GM23338 (cell line): ENCODE measurements at regions not wholly inside any gene's neighbourhood (a gene's known extent, or its start where the extent isn't known, plus 50 kb on each side); places are given as distances from the start of the nearest gene placed in this dataset.

Experiments used
- ATAC-seq: fragments of 200-7000 bp; cut with Tn5 transposase; 3 replicates; pipeline ENCODE4 v1.9.1; 2020
- DNase-seq: peaks from one replicate; pipeline ENCODE4 v3.0.0-alpha.2; 2015; ENCODE audit warnings: low spot score
- H2AFZ ChIP-seq: fragments of 200-600 bp; sonication (generic); 2 replicates; pipeline ENCODE4 v1.8.0; 2016; ENCODE audit warnings: antibody characterized with exemption, mild to moderate bottlenecking, moderate library complexity
- H3F3A ChIP-seq: fragments of 200-600 bp; sonication (generic); replicated peaks from 2 replicates; pipeline ENCODE4 v1.8.0; 2017; ENCODE audit warnings: antibody characterized with exemption, mixed run types, low read depth
- H3K27ac ChIP-seq: fragments of 200-600 bp; sonication (generic); 2 replicates; pipeline ENCODE4 v1.6.1; 2016; ENCODE audit warnings: low read depth
- H3K27me3 ChIP-seq: fragments of 200-600 bp; sonication (generic); 2 replicates; pipeline ENCODE4 v1.8.0; 2016; ENCODE audit warnings: mild to moderate bottlenecking, mixed run types, moderate library complexity; ENCODE audit not compliant: insufficient read depth
- H3K36me3 ChIP-seq: fragments of 200-600 bp; sonication (generic); 2 replicates; pipeline ENCODE4 v1.8.0; 2016; ENCODE audit warnings: mild to moderate bottlenecking; ENCODE audit not compliant: insufficient read depth
- H3K4me1 ChIP-seq: fragments of 200-600 bp; sonication (generic); 2 replicates; pipeline ENCODE4 v1.8.0; 2016; ENCODE audit warnings: mild to moderate bottlenecking, moderate library complexity; ENCODE audit not compliant: insufficient read depth
- H3K4me2 ChIP-seq: fragments of 200-600 bp; sonication (generic); 2 replicates; pipeline ENCODE4 v1.7.1; 2017; ENCODE audit warnings: mixed run types
- H3K4me3 ChIP-seq: fragments of 200-600 bp; sonication (generic); 2 replicates; pipeline ENCODE4 v1.6.1; 2016; ENCODE audit warnings: mixed run types
- H3K79me2 ChIP-seq: fragments of 200-600 bp; sonication (generic); replicated peaks from 2 replicates; pipeline ENCODE4 v1.8.0; 2017; ENCODE audit warnings: mild to moderate bottlenecking; ENCODE audit not compliant: insufficient read depth
- H3K9me2 ChIP-seq: fragments of 200-600 bp; sonication (generic); 2 replicates; pipeline ENCODE4 v1.8.0; 2017; ENCODE audit not compliant: insufficient read depth
- H4K20me1 ChIP-seq: fragments of 200-600 bp; sonication (generic); replicated peaks from 2 replicates; pipeline ENCODE4 v1.8.0; 2017; ENCODE audit warnings: mild to moderate bottlenecking; ENCODE audit not compliant: insufficient read depth
- H3K27ac Mint-ChIP-seq: 2 replicates; pipeline ENCODE4 v1.8.0; 2020; ENCODE audit warnings: inconsistent platforms, mild to moderate bottlenecking, moderate library complexity, mixed read lengths
- H3K27me3 Mint-ChIP-seq: 3 replicates; pipeline ENCODE4 v1.8.0; 2022; ENCODE audit warnings: low read depth, mild to moderate bottlenecking, moderate library complexity, mixed read lengths, inconsistent platforms; ENCODE audit not compliant: insufficient read depth, poor library complexity
- H3K36me3 Mint-ChIP-seq: 3 replicates; pipeline ENCODE4 v1.8.0; 2021; ENCODE audit warnings: low read depth, mild to moderate bottlenecking, inconsistent platforms, moderate library complexity, mixed read lengths
- H3K4me1 Mint-ChIP-seq: 3 replicates; pipeline ENCODE4 v1.8.0; 2020; ENCODE audit warnings: mild to moderate bottlenecking, inconsistent platforms, mixed read lengths
- H3K4me3 Mint-ChIP-seq: 3 replicates; pipeline ENCODE4 v1.8.0; 2021; ENCODE audit warnings: moderate library complexity, mild to moderate bottlenecking, inconsistent platforms, mixed read lengths
- H3K9me3 Mint-ChIP-seq: 3 replicates; pipeline ENCODE4 v1.8.0; 2020; ENCODE audit warnings: moderate library complexity, mild to moderate bottlenecking, inconsistent platforms, mixed read lengths
- CREB1 ChIP-seq: fragments of 250-450 bp; sonication (Bioruptor Pico); IDR thresholded peaks from 2 replicates; pipeline ENCODE4 v1.5.0; 2020; ENCODE audit warnings: low read depth, mild to moderate bottlenecking, moderate library complexity
- EZH2 ChIP-seq: fragments of 200-600 bp; sonication (generic); IDR thresholded peaks from one replicate; pipeline ENCODE4 v1.8.0; 2017; ENCODE audit warnings: antibody characterized with exemption, mild to moderate bottlenecking, low read depth; ENCODE audit not compliant: unreplicated experiment
- EZH2phosphoT487 ChIP-seq: fragments of 200-600 bp; sonication (generic); IDR thresholded peaks from one replicate; pipeline ENCODE4 v1.8.1; 2018; ENCODE audit warnings: antibody characterized with exemption; ENCODE audit not compliant: unreplicated experiment
- JUNB ChIP-seq: IDR thresholded peaks from one replicate; pipeline ENCODE4 v1.6.1; 2016; ENCODE audit warnings: antibody characterized with exemption; ENCODE audit not compliant: unreplicated experiment
- NANOG ChIP-seq: IDR thresholded peaks from 2 replicates; pipeline ENCODE4 v1.6.1; 2016; ENCODE audit warnings: antibody characterized with exemption, borderline replicate concordance
- POLR2AphosphoS5 ChIP-seq: IDR thresholded peaks from 2 replicates; pipeline ENCODE4 v1.6.1; 2016; ENCODE audit warnings: antibody characterized with exemption, low read depth
- STAT1 ChIP-seq: IDR thresholded peaks from one replicate; pipeline ENCODE4 v1.6.1; 2016; ENCODE audit warnings: antibody characterized with exemption; ENCODE audit not compliant: unreplicated experiment
- ZNF331 ChIP-seq: fragments of 250-450 bp; sonication (Bioruptor Pico); IDR thresholded peaks from 2 replicates; pipeline ENCODE4 v1.5.0; 2020; ENCODE audit warnings: low read depth, mild to moderate bottlenecking, moderate library complexity
- TF ChIP-seq, protein P1 (sequence below): fragments of 250-450 bp; sonication (Bioruptor Pico); IDR thresholded peaks from 2 replicates; pipeline ENCODE4 v1.5.0; 2020; ENCODE audit warnings: mild to moderate bottlenecking, moderate library complexity
- TF ChIP-seq, protein P2 (sequence below): IDR thresholded peaks from 2 replicates; pipeline ENCODE4 v1.6.1; 2016; ENCODE audit warnings: antibody characterized with exemption
- TF ChIP-seq, protein P3 (sequence below), 2 experiments: fragments of 200-600 bp in 1 of 2; sonication (generic) in 1 of 2; conservative IDR thresholded peaks; 2 replicates each; pipeline versions ENCODE4 v1.5.1 to v1.6.1; 2016 to 2017; ENCODE audit warnings: antibody characterized with exemption in 2 of 2, low read depth in 2 of 2, mild to moderate bottlenecking in 2 of 2, moderate library complexity in 1 of 2

DNA sequence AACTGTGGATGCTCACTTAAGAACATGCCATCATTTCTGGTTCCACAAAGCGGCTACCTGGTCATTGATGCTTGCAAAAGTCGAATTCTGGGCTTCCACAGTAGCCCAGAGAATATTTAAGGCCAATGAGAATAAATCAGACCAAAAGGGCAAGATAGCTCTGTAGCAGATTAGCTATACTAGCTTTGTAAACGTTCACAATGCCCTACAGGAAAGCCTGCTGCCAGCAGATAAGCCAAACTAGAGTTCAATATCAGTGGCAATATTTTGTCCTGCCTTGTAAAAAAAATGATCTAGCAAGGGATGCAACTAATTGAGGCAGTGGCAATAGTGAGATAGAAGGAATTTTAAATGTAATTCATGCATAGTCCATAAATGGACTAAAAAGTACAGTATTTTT, 387.7 kb upstream of the TEX13C start:
- no peaks in the 10 kb centered on the region for H3K36me3 ChIP-seq
- H3K4me2 ChIP-seq, result no peak overlapping the region
- no peaks in the 10 kb centered on the region for H3F3A ChIP-seq
- no peak for ATAC-seq
- H3K4me3 ChIP-seq, result no peak overlapping the region
- H3K9me2 ChIP-seq, result no peaks in the 10 kb centered on the region
- Mint-ChIP-seq H3K4me1 (peaks cover 37% of the 10 kb centered on the region), H3K27ac (no peak overlapping the region), H3K9me3 (no peaks in the 10 kb centered on the region), H3K4me3 (no peak overlapping the region), H3K27me3 (no peaks in the 10 kb centered on the region), H3K36me3 (no peaks in the 10 kb centered on the region)
- no peak overlapping the region for H3K27ac ChIP-seq
- H3K79me2 ChIP-seq, result no peaks in the 10 kb centered on the region
- peaks cover 21% of the 10 kb centered on the region for H3K4me1 ChIP-seq
- no peaks in the 10 kb centered on the region for H4K20me1 ChIP-seq
- no peak for TF ChIP-seq NANOG
- no peak overlapping the region for H2AFZ ChIP-seq
- H3K27me3 ChIP-seq, result no peaks in the 10 kb centered on the region
- DNase-seq, result no peak

DNA sequence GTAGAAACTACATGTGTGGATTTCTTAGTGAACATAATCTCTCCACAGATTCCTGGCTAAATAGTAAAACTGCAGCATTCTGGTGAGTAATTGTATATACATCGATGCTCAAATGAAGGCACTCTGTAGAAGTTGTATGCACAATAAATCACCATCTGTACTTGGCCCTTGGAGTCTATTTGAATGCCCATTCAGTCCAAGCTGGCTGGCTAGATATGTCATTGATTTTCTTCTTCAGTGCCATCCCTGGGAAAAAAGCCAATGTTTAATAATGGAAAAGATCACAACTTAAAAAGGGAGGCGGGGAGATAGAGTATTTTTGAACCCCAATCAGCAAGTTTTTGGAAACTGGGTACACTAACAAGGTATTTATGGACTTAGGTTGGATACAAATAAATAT, 381.0 kb upstream of the TEX13C start:
- H3K36me3 ChIP-seq, result no peaks in the 10 kb centered on the region
- no peak overlapping the region for H3K4me2 ChIP-seq
- no peak for ATAC-seq
- H4K20me1 ChIP-seq, result no peaks in the 10 kb centered on the region
- Mint-ChIP-seq H3K9me3 (no peaks in the 10 kb centered on the region), H3K27ac (no peak overlapping the region), H3K27me3 (no peaks in the 10 kb centered on the region), H3K4me1 (peaks cover 2% of the 10 kb centered on the region; the same call in 2 of the 3 replicates), H3K36me3 (no peaks in the 10 kb centered on the region), H3K4me3 (no peak overlapping the region)
- H2AFZ ChIP-seq, result no peak overlapping the region
- H3K27ac ChIP-seq, result no peak overlapping the region
- H3K9me2 ChIP-seq, result no peaks in the 10 kb centered on the region
- no peak for DNase-seq
- H3F3A ChIP-seq, result no peaks in the 10 kb centered on the region
- H3K27me3 ChIP-seq, result no peaks in the 10 kb centered on the region
- no peak overlapping the region for H3K4me3 ChIP-seq
- no peaks in the 10 kb centered on the region for H3K79me2 ChIP-seq
- 0 out of 2 replicates have a peak, but pooled peaks cover 7% of the 10 kb centered on the region for H3K4me1 ChIP-seq
- TF ChIP-seq POLR2AphosphoS5 (no peak), CREB1 (CRISPR knock-in tag) (no peak), ZNF331 (CRISPR knock-in tag) (no peak), EZH2phosphoT487 (no peak), EZH2 (no peak), NANOG (no peak), JUNB (no peak), STAT1 (no peak)
- TF ChIP-seq, protein P1, sequence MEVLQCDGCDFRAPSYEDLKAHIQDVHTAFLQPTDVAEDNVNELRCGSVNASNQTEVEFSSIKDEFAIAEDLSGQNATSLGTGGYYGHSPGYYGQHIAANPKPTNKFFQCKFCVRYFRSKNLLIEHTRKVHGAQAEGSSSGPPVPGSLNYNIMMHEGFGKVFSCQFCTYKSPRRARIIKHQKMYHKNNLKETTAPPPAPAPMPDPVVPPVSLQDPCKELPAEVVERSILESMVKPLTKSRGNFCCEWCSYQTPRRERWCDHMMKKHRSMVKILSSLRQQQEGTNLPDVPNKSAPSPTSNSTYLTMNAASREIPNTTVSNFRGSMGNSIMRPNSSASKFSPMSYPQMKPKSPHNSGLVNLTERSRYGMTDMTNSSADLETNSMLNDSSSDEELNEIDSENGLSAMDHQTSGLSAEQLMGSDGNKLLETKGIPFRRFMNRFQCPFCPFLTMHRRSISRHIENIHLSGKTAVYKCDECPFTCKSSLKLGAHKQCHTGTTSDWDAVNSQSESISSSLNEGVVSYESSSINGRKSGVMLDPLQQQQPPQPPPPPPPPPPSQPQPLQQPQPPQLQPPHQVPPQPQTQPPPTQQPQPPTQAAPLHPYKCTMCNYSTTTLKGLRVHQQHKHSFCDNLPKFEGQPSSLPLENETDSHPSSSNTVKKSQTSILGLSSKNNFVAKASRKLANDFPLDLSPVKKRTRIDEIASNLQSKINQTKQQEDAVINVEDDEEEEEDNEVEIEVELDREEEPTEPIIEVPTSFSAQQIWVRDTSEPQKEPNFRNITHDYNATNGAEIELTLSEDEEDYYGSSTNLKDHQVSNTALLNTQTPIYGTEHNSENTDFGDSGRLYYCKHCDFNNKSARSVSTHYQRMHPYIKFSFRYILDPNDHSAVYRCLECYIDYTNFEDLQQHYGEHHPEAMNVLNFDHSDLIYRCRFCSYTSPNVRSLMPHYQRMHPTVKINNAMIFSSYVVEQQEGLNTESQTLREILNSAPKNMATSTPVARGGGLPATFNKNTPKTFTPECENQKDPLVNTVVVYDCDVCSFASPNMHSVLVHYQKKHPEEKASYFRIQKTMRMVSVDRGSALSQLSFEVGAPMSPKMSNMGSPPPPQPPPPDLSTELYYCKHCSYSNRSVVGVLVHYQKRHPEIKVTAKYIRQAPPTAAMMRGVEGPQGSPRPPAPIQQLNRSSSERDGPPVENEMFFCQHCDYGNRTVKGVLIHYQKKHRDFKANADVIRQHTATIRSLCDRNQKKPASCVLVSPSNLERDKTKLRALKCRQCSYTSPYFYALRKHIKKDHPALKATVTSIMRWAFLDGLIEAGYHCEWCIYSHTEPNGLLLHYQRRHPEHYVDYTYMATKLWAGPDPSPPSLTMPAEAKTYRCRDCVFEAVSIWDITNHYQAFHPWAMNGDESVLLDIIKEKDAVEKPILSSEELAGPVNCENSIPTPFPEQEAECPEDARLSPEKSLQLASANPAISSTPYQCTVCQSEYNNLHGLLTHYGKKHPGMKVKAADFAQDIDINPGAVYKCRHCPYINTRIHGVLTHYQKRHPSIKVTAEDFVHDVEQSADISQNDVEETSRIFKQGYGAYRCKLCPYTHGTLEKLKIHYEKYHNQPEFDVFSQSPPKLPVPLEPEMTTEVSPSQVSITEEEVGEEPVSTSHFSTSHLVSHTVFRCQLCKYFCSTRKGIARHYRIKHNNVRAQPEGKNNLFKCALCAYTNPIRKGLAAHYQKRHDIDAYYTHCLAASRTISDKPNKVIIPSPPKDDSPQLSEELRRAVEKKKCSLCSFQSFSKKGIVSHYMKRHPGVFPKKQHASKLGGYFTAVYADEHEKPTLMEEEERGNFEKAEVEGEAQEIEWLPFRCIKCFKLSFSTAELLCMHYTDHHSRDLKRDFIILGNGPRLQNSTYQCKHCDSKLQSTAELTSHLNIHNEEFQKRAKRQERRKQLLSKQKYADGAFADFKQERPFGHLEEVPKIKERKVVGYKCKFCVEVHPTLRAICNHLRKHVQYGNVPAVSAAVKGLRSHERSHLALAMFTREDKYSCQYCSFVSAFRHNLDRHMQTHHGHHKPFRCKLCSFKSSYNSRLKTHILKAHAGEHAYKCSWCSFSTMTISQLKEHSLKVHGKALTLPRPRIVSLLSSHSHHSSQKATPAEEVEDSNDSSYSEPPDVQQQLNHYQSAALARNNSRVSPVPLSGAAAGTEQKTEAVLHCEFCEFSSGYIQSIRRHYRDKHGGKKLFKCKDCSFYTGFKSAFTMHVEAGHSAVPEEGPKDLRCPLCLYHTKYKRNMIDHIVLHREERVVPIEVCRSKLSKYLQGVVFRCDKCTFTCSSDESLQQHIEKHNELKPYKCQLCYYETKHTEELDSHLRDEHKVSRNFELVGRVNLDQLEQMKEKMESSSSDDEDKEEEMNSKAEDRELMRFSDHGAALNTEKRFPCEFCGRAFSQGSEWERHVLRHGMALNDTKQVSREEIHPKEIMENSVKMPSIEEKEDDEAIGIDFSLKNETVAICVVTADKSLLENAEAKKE, result no peak
- TF ChIP-seq, protein P2, sequence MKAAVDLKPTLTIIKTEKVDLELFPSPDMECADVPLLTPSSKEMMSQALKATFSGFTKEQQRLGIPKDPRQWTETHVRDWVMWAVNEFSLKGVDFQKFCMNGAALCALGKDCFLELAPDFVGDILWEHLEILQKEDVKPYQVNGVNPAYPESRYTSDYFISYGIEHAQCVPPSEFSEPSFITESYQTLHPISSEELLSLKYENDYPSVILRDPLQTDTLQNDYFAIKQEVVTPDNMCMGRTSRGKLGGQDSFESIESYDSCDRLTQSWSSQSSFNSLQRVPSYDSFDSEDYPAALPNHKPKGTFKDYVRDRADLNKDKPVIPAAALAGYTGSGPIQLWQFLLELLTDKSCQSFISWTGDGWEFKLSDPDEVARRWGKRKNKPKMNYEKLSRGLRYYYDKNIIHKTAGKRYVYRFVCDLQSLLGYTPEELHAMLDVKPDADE, result no peak
- TF ChIP-seq, protein P3, sequence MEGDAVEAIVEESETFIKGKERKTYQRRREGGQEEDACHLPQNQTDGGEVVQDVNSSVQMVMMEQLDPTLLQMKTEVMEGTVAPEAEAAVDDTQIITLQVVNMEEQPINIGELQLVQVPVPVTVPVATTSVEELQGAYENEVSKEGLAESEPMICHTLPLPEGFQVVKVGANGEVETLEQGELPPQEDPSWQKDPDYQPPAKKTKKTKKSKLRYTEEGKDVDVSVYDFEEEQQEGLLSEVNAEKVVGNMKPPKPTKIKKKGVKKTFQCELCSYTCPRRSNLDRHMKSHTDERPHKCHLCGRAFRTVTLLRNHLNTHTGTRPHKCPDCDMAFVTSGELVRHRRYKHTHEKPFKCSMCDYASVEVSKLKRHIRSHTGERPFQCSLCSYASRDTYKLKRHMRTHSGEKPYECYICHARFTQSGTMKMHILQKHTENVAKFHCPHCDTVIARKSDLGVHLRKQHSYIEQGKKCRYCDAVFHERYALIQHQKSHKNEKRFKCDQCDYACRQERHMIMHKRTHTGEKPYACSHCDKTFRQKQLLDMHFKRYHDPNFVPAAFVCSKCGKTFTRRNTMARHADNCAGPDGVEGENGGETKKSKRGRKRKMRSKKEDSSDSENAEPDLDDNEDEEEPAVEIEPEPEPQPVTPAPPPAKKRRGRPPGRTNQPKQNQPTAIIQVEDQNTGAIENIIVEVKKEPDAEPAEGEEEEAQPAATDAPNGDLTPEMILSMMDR (conservative IDR thresholded peaks at IDR 0.05; ENCODE audit: low read depth in 2 of 2), result no peak
